Right lung (tissue), 2 donors: ENCODE measurements at regions not wholly inside any gene's neighbourhood (a gene's known extent, or its start where the extent isn't known, plus 50 kb on each side); places are given as distances from the start of the nearest gene placed in this dataset.
"Not testable (repeated sequence)": the region's sequence is repeated elsewhere in the genome, so short reads cannot be mapped to it uniquely, and the experiment has no call there.

ENCODE experiments used
- DNase-seq, 2 donors: peaks; one replicate each; pipeline ENCODE4 v3.0.0-alpha.2; 2013

GRCh38 chr2:125364192-125364983 is 1291.6 kb upstream of the GYPC start:
- DNase-seq = no peak

GRCh38 chr2:125364984-125365265 is 1291.0 kb upstream of the GYPC start:
- no peak for DNase-seq

GRCh38 chr2:125371867-125372266 is 1284.1 kb upstream of the GYPC start:
- DNase-seq = no peak

DNA sequence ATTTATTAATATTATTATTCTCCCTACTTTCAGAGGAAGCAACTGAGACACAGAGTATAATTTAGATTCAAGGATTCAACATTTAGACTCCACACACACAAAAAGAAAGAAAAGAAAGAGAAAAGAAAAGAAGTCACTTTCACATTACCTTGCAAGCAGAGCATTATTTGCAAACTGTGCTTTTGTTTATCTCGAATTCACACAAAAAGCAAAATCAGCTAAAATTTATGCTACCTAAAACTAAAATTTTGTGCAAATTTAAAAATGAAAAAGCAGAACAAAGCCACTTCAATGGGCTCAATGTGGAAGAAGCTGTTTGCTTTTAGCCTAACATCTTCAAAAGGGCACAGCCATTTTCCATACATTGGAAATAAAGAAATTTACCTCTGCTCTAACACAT is 1282.7 kb upstream of the GYPC start:
- no peak for DNase-seq

- no peak for DNase-seq
Measured at GRCh38 chr2:125386074-125386473, 1269.9 kb upstream of the GYPC start.

DNA sequence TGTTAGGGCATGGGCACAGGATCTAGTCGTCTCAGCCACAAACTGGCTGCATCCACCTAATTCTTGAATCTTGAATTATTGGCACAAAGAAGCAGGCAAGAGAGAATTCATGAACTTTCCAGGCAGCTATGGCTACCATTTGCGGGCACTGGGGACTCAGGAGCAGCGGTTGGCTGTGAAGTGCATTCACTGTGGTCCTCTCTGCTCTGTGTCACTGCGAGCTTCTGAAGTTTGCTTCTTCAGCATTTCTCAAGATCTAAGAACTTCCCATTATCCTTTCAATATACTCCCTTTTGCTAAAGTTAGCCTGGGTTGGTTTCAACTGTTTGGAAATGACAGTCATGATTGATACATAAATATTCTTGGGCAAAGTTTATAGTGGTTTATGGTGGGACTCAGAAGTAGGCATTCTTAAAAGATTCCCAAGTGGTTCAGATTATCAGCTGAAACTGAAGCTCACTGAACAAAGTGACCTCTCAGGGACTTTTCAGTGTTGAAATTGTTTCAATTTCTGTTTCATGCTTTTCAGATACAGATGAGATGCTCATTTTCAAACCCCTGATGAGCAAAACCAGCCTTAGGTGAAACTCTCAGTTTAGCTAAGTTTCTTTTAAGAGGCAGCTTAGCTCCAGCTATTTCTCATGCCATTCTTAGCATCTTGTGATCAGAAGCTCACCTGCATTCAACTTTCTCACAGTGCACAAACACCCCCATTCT is 1258.3 kb upstream of the GYPC start:
- no peak for DNase-seq

- DNase-seq = no peak
Measured at GRCh38 chr2:125398738-125399524, 1257.0 kb upstream of the GYPC start.

- DNase-seq = no peak
Measured at GRCh38 chr2:125405816-125406215, 1250.1 kb upstream of the GYPC start.

GRCh38 chr2:125408874-125409538 is 1247.0 kb upstream of the GYPC start:
- DNase-seq = no peak

DNA sequence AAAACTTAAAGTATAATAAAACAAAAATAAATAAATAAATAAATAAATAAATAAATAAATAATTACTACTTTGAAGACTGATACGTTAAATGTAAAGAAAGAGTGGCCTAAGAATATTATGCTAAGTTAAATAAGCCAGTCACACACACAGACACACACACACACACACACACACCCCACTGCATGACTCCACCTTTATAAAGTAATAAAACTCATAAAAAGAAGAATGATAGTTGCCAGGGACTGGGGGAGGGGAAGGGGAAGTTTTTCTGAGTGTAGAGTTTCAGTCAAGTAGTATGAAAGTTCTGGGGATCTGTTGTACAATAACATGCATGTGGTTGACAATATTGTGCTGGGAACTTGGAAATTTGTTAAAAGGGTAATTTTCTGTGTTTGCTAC is 1237.5 kb upstream of the GYPC start:
- DNase-seq = no peak

DNA sequence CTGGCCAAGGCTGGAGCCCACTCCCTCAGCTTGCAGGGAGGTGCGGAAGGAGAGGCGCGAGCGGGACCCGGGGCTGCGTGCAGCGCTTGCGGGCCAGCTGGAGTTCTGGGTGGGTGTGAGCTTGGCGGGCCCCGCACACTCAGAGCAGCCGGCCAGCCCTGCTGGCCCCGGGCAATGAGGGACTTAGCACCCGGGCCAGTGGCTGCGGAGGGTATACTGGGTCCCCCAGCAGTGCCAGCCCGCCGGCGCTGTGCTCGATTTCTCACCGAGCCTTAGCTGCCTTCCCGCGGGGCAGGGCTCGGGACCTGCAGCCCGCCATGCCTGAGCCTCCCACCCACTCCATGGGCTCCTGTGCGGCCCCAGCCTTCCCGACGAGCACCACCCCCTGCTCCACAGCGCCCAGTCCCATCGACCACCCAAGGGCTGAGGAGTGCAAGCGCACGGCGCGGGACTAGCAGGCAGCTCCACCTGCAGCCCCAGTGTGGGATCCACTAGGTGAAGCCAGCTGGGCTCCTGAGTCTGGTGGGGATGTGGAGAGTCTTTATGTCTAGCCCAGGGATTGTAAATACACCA is 1233.7 kb upstream of the GYPC start:
- not testable (repeated sequence) for DNase-seq

GRCh38 chr2:125424266-125424785 is 1231.6 kb upstream of the GYPC start:
- DNase-seq = no peak

DNA sequence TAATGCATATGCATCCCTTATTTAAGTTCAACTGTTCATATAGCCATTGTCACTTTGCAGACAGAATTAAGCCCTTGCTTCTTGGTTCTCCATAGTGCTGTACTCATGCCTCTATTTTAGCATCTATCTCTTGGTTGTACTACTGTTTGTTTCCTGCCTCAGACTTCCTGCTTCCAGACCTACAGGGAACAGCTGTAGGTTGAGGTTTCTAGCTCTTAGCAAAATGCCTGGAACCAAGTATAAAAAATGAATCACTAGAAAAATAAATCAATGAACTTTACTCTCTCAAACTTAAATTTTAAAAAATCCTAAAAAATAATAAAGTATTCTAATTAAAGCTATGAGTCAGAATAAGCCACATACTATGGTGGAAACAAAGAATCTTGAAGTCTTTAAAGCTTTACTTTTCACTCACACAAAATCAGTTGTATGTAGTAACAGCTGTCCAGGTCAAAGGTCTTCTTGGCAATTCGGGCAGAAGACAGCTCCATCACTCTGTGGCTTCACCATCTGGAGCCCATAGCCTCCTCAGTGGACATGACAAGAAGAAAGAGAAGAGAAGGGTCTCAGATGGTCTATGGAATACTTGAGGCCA is 1228.1 kb upstream of the GYPC start:
- DNase-seq = no peak

GRCh38 chr2:125444106-125444505 is 1211.9 kb upstream of the GYPC start:
- no peak for DNase-seq

GRCh38 chr2:125445495-125445894 is 1210.5 kb upstream of the GYPC start:
- DNase-seq = no peak

DNA sequence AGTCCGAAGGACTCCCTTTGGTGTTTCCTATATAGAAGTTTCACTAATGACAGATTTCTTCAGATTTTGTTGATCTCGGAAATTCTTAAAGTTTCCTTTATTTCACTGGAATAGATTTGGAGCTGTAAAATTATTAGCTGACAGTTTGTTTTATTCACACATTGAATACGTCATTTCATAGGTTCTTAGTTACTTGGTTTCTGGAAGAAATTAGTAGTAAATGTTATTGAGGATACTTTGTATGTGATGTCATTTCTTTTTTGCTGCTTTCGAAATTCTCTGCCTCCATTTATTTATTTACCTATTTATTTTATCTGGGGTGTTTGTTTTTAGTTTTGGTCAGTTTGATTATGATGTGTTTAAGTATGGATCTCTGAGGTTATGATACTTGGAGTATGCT is 1205.9 kb upstream of the GYPC start:
- no peak for DNase-seq

GRCh38 chr2:125455110-125455509 is 1200.8 kb upstream of the GYPC start:
- DNase-seq = no peak

- DNase-seq = no peak
Measured at GRCh38 chr2:125456693-125457363, 1199.1 kb upstream of the GYPC start.

DNA sequence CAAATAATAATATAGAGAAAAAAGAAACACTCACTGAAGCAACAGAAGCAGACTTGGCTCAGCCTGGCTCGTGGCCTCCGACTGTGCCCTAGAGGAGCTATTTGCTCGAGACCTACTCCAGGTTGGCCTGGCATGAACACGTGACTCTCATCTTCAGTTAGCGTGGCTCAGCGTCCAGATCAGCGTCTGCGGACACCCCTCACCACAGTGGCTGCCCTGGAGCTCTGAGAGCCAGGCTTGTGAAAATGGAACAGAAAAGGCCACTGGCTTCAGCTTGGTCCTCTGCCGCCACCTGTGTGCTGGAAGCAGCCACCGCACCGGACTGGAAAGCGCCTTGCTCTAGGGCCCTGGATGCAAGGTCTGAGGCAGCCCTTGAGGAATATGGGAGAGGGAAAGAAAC is 1184.0 kb upstream of the GYPC start:
- DNase-seq = no peak

GRCh38 chr2:125479143-125479636 is 1176.8 kb upstream of the GYPC start:
- no peak for DNase-seq

- no peak for DNase-seq
Measured at GRCh38 chr2:125490308-125490707, 1165.7 kb upstream of the GYPC start.
